ENCODE measurements at regions not wholly inside any gene's neighbourhood (a gene's known extent, or its start where the extent isn't known, plus 50 kb on each side); places are given as distances from the start of the nearest gene placed in this dataset.

DNA sequence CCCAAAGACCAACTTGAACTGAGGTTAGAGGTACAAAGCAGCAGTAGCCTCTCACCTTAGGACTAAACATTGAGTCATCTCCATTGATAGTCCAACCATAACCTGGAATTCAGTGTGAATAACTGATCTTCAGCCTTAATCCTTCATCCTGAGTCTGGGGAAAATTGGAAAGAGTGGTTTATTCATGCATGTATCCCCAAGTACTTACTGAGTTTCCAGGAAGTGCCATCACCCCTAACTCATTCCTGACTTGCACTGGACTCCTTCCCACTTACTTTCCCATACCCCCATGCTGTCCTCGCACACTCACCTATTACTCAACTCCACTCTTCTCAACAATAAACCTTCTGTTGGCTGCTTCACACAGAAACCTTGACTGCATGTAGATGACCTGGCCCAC is 161.4 kb upstream of the ZNF462 start:
- TF ChIP-seq, protein P1, sequence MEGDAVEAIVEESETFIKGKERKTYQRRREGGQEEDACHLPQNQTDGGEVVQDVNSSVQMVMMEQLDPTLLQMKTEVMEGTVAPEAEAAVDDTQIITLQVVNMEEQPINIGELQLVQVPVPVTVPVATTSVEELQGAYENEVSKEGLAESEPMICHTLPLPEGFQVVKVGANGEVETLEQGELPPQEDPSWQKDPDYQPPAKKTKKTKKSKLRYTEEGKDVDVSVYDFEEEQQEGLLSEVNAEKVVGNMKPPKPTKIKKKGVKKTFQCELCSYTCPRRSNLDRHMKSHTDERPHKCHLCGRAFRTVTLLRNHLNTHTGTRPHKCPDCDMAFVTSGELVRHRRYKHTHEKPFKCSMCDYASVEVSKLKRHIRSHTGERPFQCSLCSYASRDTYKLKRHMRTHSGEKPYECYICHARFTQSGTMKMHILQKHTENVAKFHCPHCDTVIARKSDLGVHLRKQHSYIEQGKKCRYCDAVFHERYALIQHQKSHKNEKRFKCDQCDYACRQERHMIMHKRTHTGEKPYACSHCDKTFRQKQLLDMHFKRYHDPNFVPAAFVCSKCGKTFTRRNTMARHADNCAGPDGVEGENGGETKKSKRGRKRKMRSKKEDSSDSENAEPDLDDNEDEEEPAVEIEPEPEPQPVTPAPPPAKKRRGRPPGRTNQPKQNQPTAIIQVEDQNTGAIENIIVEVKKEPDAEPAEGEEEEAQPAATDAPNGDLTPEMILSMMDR (IDR thresholded peaks at IDR 0.05): no peak
- no peak for TF ChIP-seq POLR2AphosphoS5 (IDR thresholded peaks at IDR 0.05)
- no peak for TF ChIP-seq EP300 (IDR thresholded peaks at IDR 0.05; ENCODE audit: low read depth)
- no peak for TF ChIP-seq POLR2A (IDR thresholded peaks at IDR 0.05)
